DND-41 (cell line): ENCODE measurements at regions not wholly inside any gene's neighbourhood (a gene's known extent, or its start where the extent isn't known, plus 50 kb on each side); places are given as distances from the start of the nearest gene placed in this dataset.

Experiments used
- CTCF ChIP-seq: IDR thresholded peaks from 2 replicates; pipeline ENCODE4 v1.5.1; 2012; ENCODE audit warnings: borderline replicate concordance, low read length, moderate library complexity, mild to moderate bottlenecking; ENCODE audit not compliant: poor library complexity, severe bottlenecking; ENCODE audit errors: extremely low read depth
- EZH2 ChIP-seq: IDR thresholded peaks from 3 replicates; pipeline ENCODE4 v1.6.1; 2012; ENCODE audit warnings: borderline replicate concordance, low read depth, mild to moderate bottlenecking, moderate library complexity, low read length, inconsistent platforms; ENCODE audit not compliant: severe bottlenecking

GRCh38 chr3:127339016-127339415 lies 51.2 kb upstream of the PRR20G start:
- no peak for TF ChIP-seq CTCF
- no peak for TF ChIP-seq EZH2
